K562 (cell line): ENCODE measurements at regions not wholly inside any gene's neighbourhood (a gene's known extent, or its start where the extent isn't known, plus 50 kb on each side); places are given as distances from the start of the nearest gene placed in this dataset.

Experiments used
- ATAC-seq: fragments of 200-7000 bp; cut with Tn5 transposase; 3 replicates; pipeline ENCODE4 v1.9.1; 2020; ENCODE audit warnings: moderate library complexity
- BruUV-seq: library from RNA; stranded (reverse); fragments of 400-500 nt; replicated peaks from 2 replicates; lab custom pipeline; 2021; lab: Mats Ljungman, UMichigan
- CTCF ChIA-PET: fragments of 300-600 bp; formaldehyde crosslinking; extraction: SDS; loops from one replicate; lab custom pipeline; 2021; ENCODE audit warnings: low intra/inter-chr PET ratio; lab: Yijun Ruan, JAX
- POLR2A ChIA-PET: fragments of 300-600, 350-650 bp; sonication (Branson Sonifier 250); formaldehyde crosslinking; extraction: SDS; loops from one replicate; lab custom pipeline; 2021; ENCODE audit warnings: antibody characterized with exemption, inconsistent platforms; lab: Yijun Ruan, JAX
- DNase-seq, 4 experiments: peaks; one replicate each; pipeline versions ENCODE4 v3.0.0 to v3.0.0-alpha.2; 2011 to 2018; ENCODE audit warnings: low spot score in 3 of 4, mixed read lengths in 3 of 4; ENCODE audit errors: extremely low read depth in 1 of 4
- FAIRE-seq: peaks from 2 replicates; lab custom pipeline; 2011; peaks lifted over from hg19 to GRCh38; lab: Jason Lieb, UNC
- H2AFZ ChIP-seq: 2 replicates; pipeline ENCODE4 v1.6.0; 2011; ENCODE audit warnings: low read depth, low read length, control low read depth, inconsistent platforms
- H3K27ac ChIP-seq: fragments of 200-600 bp; 3 replicates; pipeline ENCODE4 v1.8.0; 2011; ENCODE audit warnings: low read depth, mild to moderate bottlenecking, control low read depth, inconsistent platforms, low read length, moderate library complexity, mixed read lengths; ENCODE audit errors: extremely low read depth
- H3K27me3 ChIP-seq, 2 experiments: fragments of 300-600 bp in 1 of 2; 2 replicates in 1 of 2; 3 replicates in 1 of 2; pipeline versions ENCODE4 v1.6.0 to v1.8.0; 2011; ENCODE audit warnings: inconsistent platforms in 2 of 2, low read length in 2 of 2, mild to moderate bottlenecking in 1 of 2, mixed read lengths in 1 of 2, moderate library complexity in 1 of 2; ENCODE audit not compliant: control insufficient read depth in 2 of 2, insufficient read depth in 2 of 2
- H3K36me3 ChIP-seq: fragments of 300-600 bp; 3 replicates; pipeline ENCODE4 v1.8.0; 2011; ENCODE audit warnings: mild to moderate bottlenecking, low read length, inconsistent platforms; ENCODE audit not compliant: control insufficient read depth, insufficient read depth
- H3K4me1 ChIP-seq, 2 experiments: fragments of 200-600 bp in 1 of 2; replicated peaks in 1 of 2; 2 replicates in 1 of 2; 3 replicates in 1 of 2; pipeline versions ENCODE4 v1.5.1 to v1.8.0; 2011; ENCODE audit warnings: inconsistent platforms in 2 of 2, low read length in 2 of 2, mild to moderate bottlenecking in 1 of 2, mixed read lengths in 1 of 2, moderate library complexity in 1 of 2; ENCODE audit not compliant: control insufficient read depth in 2 of 2, insufficient read depth in 2 of 2
- H3K4me2 ChIP-seq: 2 replicates; pipeline ENCODE4 v1.6.1; 2011; ENCODE audit warnings: low read length, control low read depth, inconsistent platforms, mixed read lengths; ENCODE audit not compliant: insufficient read depth
- H3K4me3 ChIP-seq: fragments of 200-600 bp; sonication (generic), shearing (Covaris generic); 2 replicates; pipeline ENCODE4 v1.5.1; 2016; ENCODE audit warnings: control low read depth, inconsistent platforms
- H3K79me2 ChIP-seq: fragments of 200-600 bp; 3 replicates; pipeline ENCODE4 v1.8.0; 2011; ENCODE audit warnings: low read length, inconsistent platforms; ENCODE audit not compliant: control insufficient read depth, insufficient read depth
- H3K9ac ChIP-seq, 2 experiments: 2 replicates each; pipeline versions ENCODE4 v1.6.0 to v1.6.1; 2011; ENCODE audit warnings: low read depth in 2 of 2, low read length in 2 of 2, control low read depth in 1 of 2, inconsistent platforms in 1 of 2, mild to moderate bottlenecking in 1 of 2, mixed read lengths in 1 of 2; ENCODE audit not compliant: insufficient read depth in 1 of 2
- H3K9me1 ChIP-seq: one replicate; pipeline ENCODE4 v1.6.0; 2011; ENCODE audit warnings: inconsistent platforms, mild to moderate bottlenecking, low read length, moderate library complexity; ENCODE audit not compliant: control insufficient read depth, insufficient read depth
- H3K9me3 ChIP-seq: replicated peaks from 2 replicates; pipeline ENCODE4 v1.5.1; 2011; ENCODE audit warnings: low read depth, low read length, inconsistent platforms; ENCODE audit not compliant: control insufficient read depth, insufficient read depth
- H4K20me1 ChIP-seq: replicated peaks from 2 replicates; pipeline ENCODE4 v1.6.1; 2011; ENCODE audit warnings: low read length, inconsistent platforms, mixed read lengths; ENCODE audit not compliant: control insufficient read depth, insufficient read depth
- AFF1 ChIP-seq, 2 experiments: fragments of 450-650 bp; IDR thresholded peaks; 2 replicates each; pipeline ENCODE4 v1.6.1; 2018; ENCODE audit warnings: mild to moderate bottlenecking in 2 of 2, low read depth in 1 of 2; ENCODE audit not compliant: partially characterized antibody in 2 of 2
- ARID3B ChIP-seq: fragments of 250-450 bp; sonication (Bioruptor Pico); IDR thresholded peaks from 2 replicates; pipeline ENCODE4 v1.4.0; 2020; ENCODE audit warnings: borderline replicate concordance
- BACH1 ChIP-seq: fragments of 200-800 bp; sonication (Bioruptor generic); IDR thresholded peaks from 2 replicates; pipeline ENCODE4 v1.6.1; 2016; ENCODE audit warnings: missing genetic modification characterization, missing compliant biosample characterization
- ESRRB ChIP-seq: fragments of 250-450 bp; sonication (Bioruptor Pico); IDR thresholded peaks from 2 replicates; pipeline ENCODE4 v1.5.0; 2020; ENCODE audit warnings: mild to moderate bottlenecking, moderate library complexity, borderline replicate concordance
- IRF2 ChIP-seq: sonication (generic); formaldehyde crosslinking; IDR thresholded peaks from 2 replicates; pipeline ENCODE4 v1.8.1; 2022; ENCODE audit warnings: mild to moderate bottlenecking, missing genetic modification reagents
- NR2C1 ChIP-seq, 2 experiments: fragments of 450-650 bp; IDR thresholded peaks; 2 replicates each; pipeline ENCODE4 v1.6.1; 2017; ENCODE audit warnings: mild to moderate bottlenecking in 2 of 2, antibody characterized with exemption in 1 of 2, inconsistent platforms in 1 of 2, missing compliant biosample characterization in 1 of 2, missing genetic modification characterization in 1 of 2
- RBM17 ChIP-seq: fragments of 200-400 bp; formaldehyde crosslinking; IDR thresholded peaks from 2 replicates; pipeline ENCODE4 v1.6.1; 2017; ENCODE audit warnings: low read depth, mild to moderate bottlenecking, low read length, borderline replicate concordance
- SIRT6 ChIP-seq: IDR thresholded peaks from one replicate; pipeline ENCODE4 v1.6.1; 2012; ENCODE audit warnings: low read depth, mild to moderate bottlenecking, control low read depth, inconsistent platforms, low read length, moderate library complexity
- TCFL5 ChIP-seq: fragments of 250-450 bp; sonication (Bioruptor Pico); conservative IDR thresholded peaks from 2 replicates; pipeline ENCODE4 v1.6.1; 2021; ENCODE audit warnings: mild to moderate bottlenecking, moderate library complexity, matching md5 sums
- ZNF512 ChIP-seq: IDR thresholded peaks from 2 replicates; pipeline ENCODE4 v1.6.1; 2016; ENCODE audit warnings: missing genetic modification characterization, missing compliant biosample characterization
- WGBS: fragments of 100-300 bp; shearing (Covaris generic); methylation state at CpG from one replicate; pipeline ENCODE4 v1.1.6; 2016; ENCODE audit warnings: low coverage, mixed read lengths; ENCODE audit not compliant: insufficient coverage; ENCODE audit errors: missing lambda C conversion rate; 5-methylcytosine and 5-hydroxymethylcytosine counted together
- in situ Hi-C: fragments of 300-500 bp; cut with MboI; formaldehyde crosslinking; loops from 4 replicates; pipeline ENCODE4 v1.15.0; 2018; ENCODE audit warnings: inconsistent platforms, mixed read lengths
- intact Hi-C: fragments of 100-400 bp; cut with micrococcal nuclease; formaldehyde crosslinking; loops from 2 replicates; pipeline ENCODE4 v1.14.2; 2022
- TF ChIP-seq, protein P1 (sequence below), 2 experiments: IDR thresholded peaks; 2 replicates each; pipeline ENCODE4 v1.6.1; 2011; ENCODE audit warnings: borderline replicate concordance in 1 of 2, control low read depth in 1 of 2, low read depth in 1 of 2, low read length in 1 of 2, mild to moderate bottlenecking in 1 of 2, mixed read lengths in 1 of 2, moderate library complexity in 1 of 2; ENCODE audit not compliant: insufficient read depth in 1 of 2, insufficient read length in 1 of 2, poor library complexity in 1 of 2, severe bottlenecking in 1 of 2; ENCODE audit errors: extremely low read depth in 1 of 2

DNA sequence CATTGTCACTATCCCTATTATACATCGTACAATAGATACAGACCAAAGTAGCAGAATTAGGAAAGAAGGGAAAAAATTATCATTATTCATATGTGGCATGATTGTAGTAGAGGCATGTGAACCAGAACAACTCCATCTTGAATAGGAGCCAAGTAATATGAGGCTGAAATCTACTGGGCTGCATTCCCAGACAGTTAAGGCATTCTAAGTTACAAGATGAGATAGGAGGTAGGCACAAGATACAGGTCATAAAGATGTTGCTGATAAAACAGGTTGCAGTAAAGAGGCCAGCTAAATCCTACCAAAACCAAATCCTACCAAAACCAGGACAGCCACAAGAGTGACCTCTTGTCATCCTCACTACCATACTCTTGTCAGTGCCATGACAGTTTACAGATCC, 1035.4 kb upstream of the SEMA6D start:
- Histone ChIP-seq H3K27me3 (no peaks in the 10 kb centered on the region), H3K4me2 (no peak overlapping the region), H3K27ac (no peak overlapping the region), H3K4me3 (no peak overlapping the region), H3K9ac (no peak overlapping the region), H3K9me1 (no peaks in the 10 kb centered on the region), H2AFZ (no peak overlapping the region), H3K4me1 (no peaks in the 10 kb centered on the region), H3K36me3 (no peaks in the 10 kb centered on the region), H4K20me1 (no peaks in the 10 kb centered on the region), H3K9me3 (no peaks in the 10 kb centered on the region), H3K79me2 (no peaks in the 10 kb centered on the region)
- 0% methylated on average over 1 of the region's 1 CpG for WGBS
- in situ Hi-C loops = no loop called here
- ChIA-PET POLR2A (no interaction called here), CTCF (no interaction called here)
- intact Hi-C loops = no loop called here
- no peak for FAIRE-seq
- DNase-seq = no peak
- BruUV-seq = no TSS peak
- ATAC-seq = no peak
- TF ChIP-seq, protein P1, sequence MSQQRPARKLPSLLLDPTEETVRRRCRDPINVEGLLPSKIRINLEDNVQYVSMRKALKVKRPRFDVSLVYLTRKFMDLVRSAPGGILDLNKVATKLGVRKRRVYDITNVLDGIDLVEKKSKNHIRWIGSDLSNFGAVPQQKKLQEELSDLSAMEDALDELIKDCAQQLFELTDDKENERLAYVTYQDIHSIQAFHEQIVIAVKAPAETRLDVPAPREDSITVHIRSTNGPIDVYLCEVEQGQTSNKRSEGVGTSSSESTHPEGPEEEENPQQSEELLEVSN (IDR thresholded peaks at IDR 0.05; ENCODE audit: borderline replicate concordance in 1 of 2, extremely low read depth in 1 of 2, insufficient read depth in 1 of 2, insufficient read length in 1 of 2, low read depth in 1 of 2, low read length in 1 of 2, poor library complexity in 1 of 2, severe bottlenecking in 1 of 2) = no peak
- TF ChIP-seq ESRRB (no peak), NR2C1 (IDR thresholded peaks at IDR 0.05) (no peak), NR2C1 (tag; IDR thresholded peaks at IDR 0.05) (no peak), SIRT6 (no peak), TCFL5 (no peak), ARID3B (no peak), BACH1 (tag) (no peak), IRF2 (CRISPR knock-in tag) (no peak), ZNF512 (tag) (no peak), AFF1 (IDR thresholded peaks at IDR 0.05; ENCODE audit: low read depth in 1 of 2, partially characterized antibody in 2 of 2) (no peak), RBM17 (no peak)
